C4-2B (cell line): ENCODE measurements at regions not wholly inside any gene's neighbourhood (a gene's known extent, or its start where the extent isn't known, plus 50 kb on each side); places are given as distances from the start of the nearest gene placed in this dataset.

Experiments
- ZFX ChIP-seq: fragments of 450-650 bp; IDR thresholded peaks from 2 replicates; pipeline ENCODE4 v1.6.1; 2017
- TF ChIP-seq, protein P1 (sequence below): fragments of 450-650 bp; conservative IDR thresholded peaks from 2 replicates; pipeline ENCODE4 v1.5.1; 2017; ENCODE audit warnings: mild to moderate bottlenecking

DNA sequence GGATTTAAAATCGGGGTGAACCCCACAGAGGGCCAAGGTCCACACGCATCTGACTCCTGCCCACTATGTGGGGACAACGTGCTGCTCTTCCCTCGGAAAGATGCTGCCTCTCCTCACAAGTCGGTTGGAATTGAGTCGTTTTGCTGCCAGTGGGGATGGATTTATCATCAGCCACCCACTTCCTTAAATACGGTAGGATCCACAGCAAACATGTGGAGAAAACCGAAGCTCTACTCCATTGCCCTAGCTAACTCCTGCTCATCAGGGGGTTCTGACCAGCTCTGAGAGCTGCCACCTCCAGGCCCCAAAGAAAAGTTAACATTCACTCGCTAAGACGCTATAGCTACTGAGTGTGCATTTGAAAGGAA, 80.9 kb downstream of the CHRNA1 start:
- TF ChIP-seq, protein P1, sequence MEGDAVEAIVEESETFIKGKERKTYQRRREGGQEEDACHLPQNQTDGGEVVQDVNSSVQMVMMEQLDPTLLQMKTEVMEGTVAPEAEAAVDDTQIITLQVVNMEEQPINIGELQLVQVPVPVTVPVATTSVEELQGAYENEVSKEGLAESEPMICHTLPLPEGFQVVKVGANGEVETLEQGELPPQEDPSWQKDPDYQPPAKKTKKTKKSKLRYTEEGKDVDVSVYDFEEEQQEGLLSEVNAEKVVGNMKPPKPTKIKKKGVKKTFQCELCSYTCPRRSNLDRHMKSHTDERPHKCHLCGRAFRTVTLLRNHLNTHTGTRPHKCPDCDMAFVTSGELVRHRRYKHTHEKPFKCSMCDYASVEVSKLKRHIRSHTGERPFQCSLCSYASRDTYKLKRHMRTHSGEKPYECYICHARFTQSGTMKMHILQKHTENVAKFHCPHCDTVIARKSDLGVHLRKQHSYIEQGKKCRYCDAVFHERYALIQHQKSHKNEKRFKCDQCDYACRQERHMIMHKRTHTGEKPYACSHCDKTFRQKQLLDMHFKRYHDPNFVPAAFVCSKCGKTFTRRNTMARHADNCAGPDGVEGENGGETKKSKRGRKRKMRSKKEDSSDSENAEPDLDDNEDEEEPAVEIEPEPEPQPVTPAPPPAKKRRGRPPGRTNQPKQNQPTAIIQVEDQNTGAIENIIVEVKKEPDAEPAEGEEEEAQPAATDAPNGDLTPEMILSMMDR = no peak
- no peak for TF ChIP-seq ZFX
